ENCODE measurements at regions not wholly inside any gene's neighbourhood (a gene's known extent, or its start where the extent isn't known, plus 50 kb on each side); places are given as distances from the start of the nearest gene placed in this dataset.

DNA sequence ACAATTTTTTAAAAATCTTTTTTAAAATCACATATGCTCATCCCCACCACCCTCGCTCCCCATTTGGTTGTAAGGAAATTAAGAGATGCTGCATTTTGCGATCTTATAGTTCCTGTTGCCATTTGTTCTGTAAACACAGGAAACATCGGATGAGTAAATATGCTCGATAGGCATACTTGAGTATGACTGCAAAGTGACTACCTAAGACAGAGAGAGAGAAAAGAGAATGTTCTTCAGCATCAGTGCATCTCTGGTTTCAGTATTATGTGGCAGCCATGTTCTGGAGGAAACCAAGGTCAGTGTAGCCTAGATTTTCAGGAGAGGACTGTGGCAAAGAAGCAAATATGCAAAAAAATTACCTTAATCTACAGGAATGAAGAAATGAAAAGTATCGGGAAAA lies 265.5 kb upstream of the FMN2 start:
- Mint-ChIP-seq H3K4me1 (ENCODE audit: low read depth) (no peaks in the 10 kb centered on the region), H3K27me3 (ENCODE audit: low read depth) (no peaks in the 10 kb centered on the region), H3K4me3 (no peak overlapping the region), H3K9me3 (no peaks in the 10 kb centered on the region), H3K36me3 (ENCODE audit: low read depth) (no peaks in the 10 kb centered on the region), H3K27ac (no peak overlapping the region)

DNA sequence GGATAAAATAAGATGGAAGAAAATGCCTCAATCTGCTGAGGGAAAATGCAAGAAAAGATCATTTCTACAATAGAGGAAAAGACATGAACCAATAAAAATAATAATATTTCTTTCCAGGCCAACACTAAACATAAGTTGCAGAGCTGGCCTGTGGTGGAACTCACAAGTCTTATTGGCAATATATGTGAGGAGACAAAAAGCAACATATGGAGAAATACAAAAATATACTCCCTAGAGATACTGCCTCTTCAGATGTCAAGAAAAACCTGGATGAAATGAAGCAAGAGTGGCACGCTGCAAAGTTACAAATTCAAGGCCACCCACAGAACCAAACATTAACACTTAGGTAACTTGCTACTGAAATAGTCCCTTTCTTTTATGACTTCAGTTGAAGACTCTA lies 264.9 kb upstream of the FMN2 start:
- Mint-ChIP-seq H3K27me3 (ENCODE audit: low read depth) (no peaks in the 10 kb centered on the region), H3K36me3 (ENCODE audit: low read depth) (no peaks in the 10 kb centered on the region), H3K4me3 (no peak overlapping the region), H3K9me3 (no peaks in the 10 kb centered on the region), H3K4me1 (ENCODE audit: low read depth) (no peaks in the 10 kb centered on the region), H3K27ac (no peak overlapping the region)

DNA sequence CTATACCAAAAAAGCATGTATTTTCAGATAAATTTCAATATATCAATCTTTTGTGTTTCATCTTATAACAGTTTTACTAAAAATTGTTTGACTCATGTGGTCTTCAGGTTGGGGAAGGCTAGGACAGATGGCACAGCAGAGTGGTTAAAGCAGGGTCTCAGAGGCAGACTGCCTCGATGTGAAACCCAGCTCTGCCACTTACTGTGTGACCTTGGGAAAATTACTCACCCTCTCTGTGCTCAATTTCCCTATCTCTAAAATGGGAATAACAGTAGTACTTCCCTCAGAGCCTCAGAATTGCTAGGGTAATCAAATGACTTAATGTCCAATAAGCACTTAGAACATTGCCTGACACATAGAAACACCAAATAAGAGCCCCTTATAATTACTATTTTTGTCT lies 262.1 kb upstream of the FMN2 start:
- Mint-ChIP-seq H3K27ac (no peak overlapping the region), H3K4me3 (no peak overlapping the region), H3K27me3 (ENCODE audit: low read depth) (no peaks in the 10 kb centered on the region), H3K36me3 (ENCODE audit: low read depth) (no peaks in the 10 kb centered on the region), H3K4me1 (ENCODE audit: low read depth) (no peaks in the 10 kb centered on the region), H3K9me3 (no peaks in the 10 kb centered on the region)

DNA sequence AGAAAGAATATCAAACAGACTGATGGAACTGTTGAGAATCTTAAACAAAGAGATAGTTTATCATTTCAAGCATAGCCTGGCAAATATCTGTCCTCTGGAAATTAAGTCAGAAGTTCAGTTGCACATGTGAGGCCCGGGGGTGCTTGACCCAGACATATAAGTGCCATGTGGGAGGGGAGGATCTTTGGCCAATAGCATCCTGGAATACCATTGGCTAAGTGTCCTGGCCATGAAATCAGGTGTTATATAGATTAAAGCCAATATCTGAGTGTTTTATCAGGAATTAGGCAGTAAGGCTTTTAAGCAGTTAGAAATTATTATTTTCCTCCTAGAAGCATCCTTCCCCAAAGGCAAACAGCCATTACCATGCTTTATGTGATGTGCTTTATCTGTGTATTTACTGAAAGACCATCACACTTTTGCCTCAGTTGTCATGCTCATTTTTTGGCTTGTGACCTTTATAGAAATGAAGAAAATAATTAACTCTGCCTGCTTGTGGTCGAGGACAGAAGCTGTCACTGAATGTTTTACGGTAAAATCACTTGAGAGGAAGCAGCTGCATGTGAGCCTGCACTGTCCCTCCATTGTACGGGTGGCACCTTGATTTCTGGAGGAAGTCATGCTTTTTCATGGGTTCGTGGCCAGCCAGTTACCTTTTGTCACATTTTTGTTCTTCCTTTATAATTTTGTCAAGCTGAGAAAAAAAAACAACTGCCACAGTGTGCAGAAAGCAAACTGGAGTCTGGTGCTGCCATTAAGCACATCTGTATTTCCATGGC lies 259.9 kb upstream of the FMN2 start:
- no peaks in the 10 kb centered on the region for H3K36me3 Mint-ChIP-seq (ENCODE audit: low read depth)
- no peaks in the 10 kb centered on the region for H3K4me1 Mint-ChIP-seq (ENCODE audit: low read depth)
- H3K27me3 Mint-ChIP-seq (ENCODE audit: low read depth), result no peaks in the 10 kb centered on the region
- no peaks in the 10 kb centered on the region for H3K9me3 Mint-ChIP-seq
- no peak overlapping the region for H3K4me3 Mint-ChIP-seq
- no peak overlapping the region for H3K27ac Mint-ChIP-seq

DNA sequence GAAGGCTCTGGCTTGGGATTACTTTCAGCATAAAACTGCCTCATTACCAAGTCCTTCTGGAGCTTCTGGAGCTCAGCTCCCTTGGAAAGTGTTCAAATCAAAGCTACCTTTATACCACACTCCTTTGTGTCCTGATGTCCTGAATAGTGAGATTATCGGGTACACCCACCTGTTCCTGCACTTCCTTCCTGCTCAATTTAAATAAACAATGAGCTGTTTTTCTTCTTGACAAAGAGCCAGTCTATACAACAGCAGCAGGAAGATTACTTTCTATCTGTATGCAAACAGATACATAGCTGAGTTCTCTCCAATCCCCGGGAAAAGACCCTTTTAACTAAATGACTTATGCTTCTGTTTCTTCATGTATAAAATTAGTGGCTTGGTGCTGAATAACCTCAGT lies 258.0 kb upstream of the FMN2 start:
- Mint-ChIP-seq H3K4me1 (ENCODE audit: low read depth) (no peaks in the 10 kb centered on the region), H3K27me3 (ENCODE audit: low read depth) (no peaks in the 10 kb centered on the region), H3K27ac (no peak overlapping the region), H3K9me3 (no peaks in the 10 kb centered on the region), H3K36me3 (ENCODE audit: low read depth) (no peaks in the 10 kb centered on the region), H3K4me3 (no peak overlapping the region)

DNA sequence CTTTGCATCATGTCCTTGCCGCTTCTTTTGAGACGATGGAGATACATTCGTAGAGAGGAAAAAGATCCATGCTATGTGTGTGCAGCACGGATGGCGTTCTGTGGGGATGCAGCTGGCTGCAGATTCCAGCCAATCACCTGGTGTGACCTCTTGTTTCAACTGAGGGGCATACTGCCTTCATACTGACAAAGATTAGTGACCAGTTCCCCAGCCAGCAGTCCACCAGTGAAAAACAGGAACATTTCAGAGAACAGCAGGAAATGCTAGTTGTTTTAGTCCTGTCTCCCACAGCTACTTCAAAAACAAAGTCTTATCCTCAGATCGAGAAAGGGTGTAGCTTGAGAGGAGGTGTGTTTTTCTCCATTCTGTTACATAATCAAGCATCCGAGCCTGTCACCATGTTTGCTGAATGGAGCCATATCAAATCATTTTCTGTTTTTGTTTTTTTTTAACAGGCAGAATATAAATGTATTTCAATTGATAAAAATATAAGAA lies 255.7 kb upstream of the FMN2 start:
- H3K4me1 Mint-ChIP-seq (ENCODE audit: low read depth), result no peaks in the 10 kb centered on the region
- H3K27ac Mint-ChIP-seq, result no peak overlapping the region
- H3K36me3 Mint-ChIP-seq (ENCODE audit: low read depth), result no peaks in the 10 kb centered on the region
- no peaks in the 10 kb centered on the region for H3K9me3 Mint-ChIP-seq
- H3K4me3 Mint-ChIP-seq, result no peak overlapping the region
- H3K27me3 Mint-ChIP-seq (ENCODE audit: low read depth), result no peaks in the 10 kb centered on the region

DNA sequence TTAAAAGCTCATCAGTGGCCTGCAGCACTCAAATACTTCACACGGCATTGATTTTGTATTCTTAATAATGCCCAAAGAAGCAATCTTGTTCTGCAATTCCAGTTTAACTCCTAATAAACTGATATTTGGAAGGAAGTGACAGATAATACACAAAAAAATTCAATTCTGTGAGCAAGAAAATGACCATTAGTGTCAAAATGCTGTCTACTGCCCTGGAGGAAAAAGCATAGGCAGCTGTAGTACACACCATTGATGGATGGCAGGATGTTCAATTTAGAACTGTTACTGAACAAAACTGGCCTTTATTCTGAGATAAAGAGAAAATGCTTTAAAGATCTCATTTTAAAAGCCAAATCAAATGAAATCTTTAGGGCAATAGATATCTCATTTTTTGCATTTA lies 251.3 kb upstream of the FMN2 start:
- H3K36me3 Mint-ChIP-seq (ENCODE audit: low read depth), result no peaks in the 10 kb centered on the region
- H3K27ac Mint-ChIP-seq, result no peak overlapping the region
- no peaks in the 10 kb centered on the region for H3K4me1 Mint-ChIP-seq (ENCODE audit: low read depth)
- no peaks in the 10 kb centered on the region for H3K27me3 Mint-ChIP-seq (ENCODE audit: low read depth)
- H3K4me3 Mint-ChIP-seq, result no peak overlapping the region
- H3K9me3 Mint-ChIP-seq, result no peaks in the 10 kb centered on the region

DNA sequence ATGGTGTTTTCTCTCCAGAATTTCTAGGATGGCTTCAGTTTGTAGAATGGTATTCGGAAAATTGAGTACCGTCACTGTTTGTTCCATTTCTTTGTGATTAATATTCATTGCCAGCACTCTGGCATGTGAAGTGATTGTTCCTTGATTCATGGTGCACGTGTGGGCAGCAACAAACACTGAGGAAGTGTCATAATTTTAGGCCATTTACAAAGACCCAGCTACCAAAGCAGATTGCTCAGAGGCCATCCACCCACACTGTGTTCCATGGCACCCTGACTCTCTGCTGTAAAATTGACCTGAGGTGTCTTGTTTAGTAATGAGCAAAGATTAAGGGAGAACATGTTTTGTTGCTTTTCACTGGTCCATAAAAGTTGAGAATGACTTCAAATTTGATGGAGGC lies 250.9 kb upstream of the FMN2 start:
- H3K36me3 Mint-ChIP-seq (ENCODE audit: low read depth), result no peaks in the 10 kb centered on the region
- no peaks in the 10 kb centered on the region for H3K9me3 Mint-ChIP-seq
- H3K4me1 Mint-ChIP-seq (ENCODE audit: low read depth), result no peaks in the 10 kb centered on the region
- H3K4me3 Mint-ChIP-seq, result no peak overlapping the region
- H3K27me3 Mint-ChIP-seq (ENCODE audit: low read depth), result no peaks in the 10 kb centered on the region
- no peak overlapping the region for H3K27ac Mint-ChIP-seq

DNA sequence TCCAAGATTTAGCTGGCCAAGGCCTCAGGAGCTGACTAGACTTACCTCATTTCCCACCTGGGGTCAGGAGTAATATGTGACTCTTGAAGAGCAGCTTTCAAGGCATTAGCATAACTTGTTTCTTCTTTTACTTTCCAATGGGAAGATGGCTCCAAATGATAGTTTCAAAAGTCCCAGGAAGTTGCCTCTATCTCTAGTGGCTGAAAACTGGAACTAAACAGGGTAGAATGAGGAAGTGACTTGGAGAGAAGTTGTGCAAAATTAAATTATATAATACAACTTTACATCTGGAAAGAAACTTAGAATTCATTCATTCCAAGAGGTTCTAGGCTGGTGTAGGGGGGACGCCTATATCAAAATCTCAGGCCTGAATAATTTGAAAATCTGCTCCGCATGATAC lies 250.1 kb upstream of the FMN2 start:
- no peak overlapping the region for H3K4me3 Mint-ChIP-seq
- H3K36me3 Mint-ChIP-seq (ENCODE audit: low read depth), result no peaks in the 10 kb centered on the region
- H3K27ac Mint-ChIP-seq, result no peak overlapping the region
- no peaks in the 10 kb centered on the region for H3K27me3 Mint-ChIP-seq (ENCODE audit: low read depth)
- no peaks in the 10 kb centered on the region for H3K9me3 Mint-ChIP-seq
- no peaks in the 10 kb centered on the region for H3K4me1 Mint-ChIP-seq (ENCODE audit: low read depth)

DNA sequence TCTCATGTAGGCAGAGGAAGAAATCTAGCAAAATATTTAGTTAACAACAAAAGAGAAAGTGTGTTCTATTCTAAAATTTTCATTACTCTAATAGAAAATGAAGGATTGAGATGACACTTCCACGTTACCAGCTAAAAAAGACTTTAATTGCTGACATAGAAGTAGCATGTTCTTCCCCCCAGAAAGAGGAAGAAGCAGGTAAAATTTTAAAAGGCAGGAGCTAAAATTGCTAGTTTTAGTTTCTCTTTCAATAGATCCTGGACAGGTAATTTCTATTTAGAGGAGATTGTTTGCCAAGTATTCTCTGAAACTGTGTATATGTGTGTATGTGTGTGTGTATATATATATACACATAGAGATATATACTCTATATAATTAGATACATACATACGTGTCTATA lies 248.1 kb upstream of the FMN2 start:
- Mint-ChIP-seq H3K27me3 (ENCODE audit: low read depth) (no peaks in the 10 kb centered on the region), H3K27ac (no peak overlapping the region), H3K4me3 (no peak overlapping the region), H3K36me3 (ENCODE audit: low read depth) (no peaks in the 10 kb centered on the region), H3K9me3 (no peaks in the 10 kb centered on the region), H3K4me1 (ENCODE audit: low read depth) (no peaks in the 10 kb centered on the region)

DNA sequence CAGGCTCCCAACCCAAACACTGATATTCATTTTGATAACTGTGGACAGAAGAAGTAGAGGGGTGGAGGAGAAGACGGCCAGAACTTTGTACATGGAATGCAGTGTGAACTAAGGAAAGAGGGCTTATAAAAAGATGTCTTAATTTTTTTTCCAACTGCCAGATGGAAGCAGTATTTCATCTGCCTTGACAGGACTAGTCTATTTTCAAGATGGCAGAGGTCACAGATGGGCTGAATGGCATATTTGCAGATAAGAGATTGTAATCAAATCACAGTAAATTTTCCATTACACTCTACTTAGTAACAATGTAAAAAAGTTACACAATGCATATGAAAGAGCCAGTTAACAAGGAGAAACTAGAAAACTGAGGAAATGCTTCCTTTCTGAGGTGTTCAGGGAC lies 246.8 kb upstream of the FMN2 start:
- H3K4me3 Mint-ChIP-seq, result no peak overlapping the region
- H3K36me3 Mint-ChIP-seq (ENCODE audit: low read depth), result no peaks in the 10 kb centered on the region
- no peak overlapping the region for H3K27ac Mint-ChIP-seq
- no peaks in the 10 kb centered on the region for H3K27me3 Mint-ChIP-seq (ENCODE audit: low read depth)
- no peaks in the 10 kb centered on the region for H3K9me3 Mint-ChIP-seq
- H3K4me1 Mint-ChIP-seq (ENCODE audit: low read depth), result no peaks in the 10 kb centered on the region

DNA sequence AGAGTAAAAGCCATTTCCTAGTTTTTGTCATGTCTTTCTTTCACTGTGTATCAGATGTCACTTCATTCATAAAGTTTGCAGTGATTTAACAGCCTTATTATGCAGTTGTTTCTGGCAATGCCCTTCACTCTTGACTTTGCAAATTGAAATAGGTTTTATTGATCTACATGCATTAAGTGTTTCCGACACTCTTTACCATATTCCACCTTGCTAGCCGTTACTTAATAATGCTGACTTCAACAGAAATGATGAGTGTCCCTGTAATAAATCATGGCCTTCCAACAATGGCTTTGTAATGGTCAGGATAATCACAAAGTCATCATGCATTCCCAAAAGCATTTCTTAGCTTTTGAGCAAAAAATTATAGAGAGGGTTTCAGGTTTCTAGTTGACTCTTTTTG lies 236.8 kb upstream of the FMN2 start:
- Mint-ChIP-seq H3K4me1 (ENCODE audit: low read depth) (no peaks in the 10 kb centered on the region), H3K36me3 (ENCODE audit: low read depth) (no peaks in the 10 kb centered on the region), H3K9me3 (peaks cover 3% of the 10 kb centered on the region), H3K27ac (no peak overlapping the region), H3K27me3 (ENCODE audit: low read depth) (no peaks in the 10 kb centered on the region), H3K4me3 (no peak overlapping the region)

DNA sequence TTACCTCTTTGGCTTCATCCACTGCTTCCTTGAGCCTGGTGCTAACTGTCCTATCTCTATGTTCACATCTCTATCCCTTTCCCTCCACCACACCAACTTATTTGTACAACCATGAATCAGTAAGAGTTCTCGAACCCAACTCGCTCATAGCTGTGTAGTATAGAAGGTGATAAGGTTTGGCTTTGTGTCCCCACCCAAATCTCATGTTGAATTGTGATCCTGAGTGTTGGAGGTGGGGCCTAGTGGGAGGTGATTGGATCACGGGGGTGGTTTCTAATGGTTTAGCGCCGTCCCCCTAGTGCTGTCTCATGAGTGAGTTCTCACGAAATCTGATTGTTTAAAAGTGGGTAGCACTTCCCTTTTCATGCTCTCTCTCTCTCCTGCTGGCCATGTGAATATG lies 235.6 kb upstream of the FMN2 start:
- H3K27me3 Mint-ChIP-seq (ENCODE audit: low read depth), result no peaks in the 10 kb centered on the region

DNA sequence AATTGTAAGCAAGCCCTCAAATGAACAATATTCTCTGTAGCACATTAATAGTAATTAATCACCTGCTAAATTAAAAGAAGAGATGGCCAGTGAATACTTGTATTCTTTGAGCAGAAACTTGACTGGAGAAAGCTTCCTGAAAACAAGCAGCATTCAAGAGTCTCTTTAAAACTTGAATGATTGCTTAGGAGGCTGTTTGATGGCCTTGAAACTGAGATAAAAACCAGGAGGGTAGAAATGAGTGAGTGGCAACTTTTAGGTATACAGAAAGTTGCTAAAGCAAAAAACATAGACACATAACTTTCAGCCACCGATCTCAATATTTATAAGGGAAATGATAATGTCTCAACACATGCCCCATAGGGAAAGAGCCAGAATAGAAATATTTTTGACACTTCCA lies 234.8 kb upstream of the FMN2 start:
- no peak overlapping the region for H3K27ac Mint-ChIP-seq
- H3K36me3 Mint-ChIP-seq (ENCODE audit: low read depth), result no peaks in the 10 kb centered on the region
- no peaks in the 10 kb centered on the region for H3K4me1 Mint-ChIP-seq (ENCODE audit: low read depth)
- H3K9me3 Mint-ChIP-seq, result peaks cover 3% of the 10 kb centered on the region
- H3K4me3 Mint-ChIP-seq, result no peak overlapping the region
- H3K27me3 Mint-ChIP-seq (ENCODE audit: low read depth), result no peaks in the 10 kb centered on the region

More for the DNA sequence above, 235.6 kb upstream of the FMN2 start:
- H3K9me3 Mint-ChIP-seq, result peaks cover 3% of the 10 kb centered on the region
- H3K27ac Mint-ChIP-seq, result no peak overlapping the region
- no peaks in the 10 kb centered on the region for H3K4me1 Mint-ChIP-seq (ENCODE audit: low read depth)
- H3K4me3 Mint-ChIP-seq, result no peak overlapping the region
- no peaks in the 10 kb centered on the region for H3K36me3 Mint-ChIP-seq (ENCODE audit: low read depth)

DNA sequence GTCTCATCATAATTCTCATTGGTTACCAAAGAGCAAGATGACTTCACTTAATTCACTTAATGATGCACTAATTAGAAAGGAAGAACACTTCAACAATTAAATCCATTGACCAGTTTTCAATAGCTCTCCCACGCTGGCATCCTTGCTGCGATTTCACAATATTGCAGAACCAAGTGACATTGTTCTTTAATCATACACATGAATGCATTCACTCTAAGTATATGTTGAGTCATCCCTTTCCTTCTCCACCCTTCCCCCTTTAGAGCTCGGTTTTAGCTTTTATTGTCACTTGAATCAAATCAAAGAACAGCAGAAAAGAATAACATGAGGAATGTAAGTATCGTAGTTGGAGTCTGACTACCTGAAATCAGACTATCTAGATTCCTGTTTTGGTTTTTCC lies 233.6 kb upstream of the FMN2 start:
- H3K4me3 Mint-ChIP-seq, result no peak overlapping the region
- no peaks in the 10 kb centered on the region for H3K27me3 Mint-ChIP-seq (ENCODE audit: low read depth)
- no peaks in the 10 kb centered on the region for H3K36me3 Mint-ChIP-seq (ENCODE audit: low read depth)
- H3K27ac Mint-ChIP-seq, result no peak overlapping the region
- no peaks in the 10 kb centered on the region for H3K4me1 Mint-ChIP-seq (ENCODE audit: low read depth)
- H3K9me3 Mint-ChIP-seq, result peaks cover 3% of the 10 kb centered on the region

DNA sequence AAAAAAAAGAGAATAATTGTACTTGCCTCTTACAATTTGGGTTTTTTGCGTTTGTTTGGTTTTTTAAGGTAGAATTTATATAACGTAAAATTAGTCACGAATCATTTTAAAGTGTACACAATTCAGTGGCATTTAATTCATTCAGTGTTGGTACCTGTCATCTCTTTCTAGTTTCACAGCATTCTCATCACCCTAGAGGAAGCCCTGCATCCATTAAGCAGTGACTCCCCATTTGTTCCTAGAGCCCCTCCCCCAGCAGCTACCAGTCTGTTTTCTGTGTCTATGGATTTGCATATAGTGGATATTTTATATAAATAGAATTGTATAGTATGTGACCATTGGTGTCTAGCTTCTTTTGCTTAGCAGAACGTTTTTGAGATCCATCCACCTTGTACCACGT lies 233.2 kb upstream of the FMN2 start:
- no peaks in the 10 kb centered on the region for H3K27me3 Mint-ChIP-seq (ENCODE audit: low read depth)
- H3K4me1 Mint-ChIP-seq (ENCODE audit: low read depth), result no peaks in the 10 kb centered on the region
- no peak overlapping the region for H3K27ac Mint-ChIP-seq
- peaks cover 3% of the 10 kb centered on the region for H3K9me3 Mint-ChIP-seq
- no peaks in the 10 kb centered on the region for H3K36me3 Mint-ChIP-seq (ENCODE audit: low read depth)
- no peak overlapping the region for H3K4me3 Mint-ChIP-seq

Measured in T-helper 1 cell treated with Interleukin-12 subunit alpha and Interleukin-12 subunit beta and Interleukin-4 antibody, amounts not matched to agents 30 μg/mL and 1 μg/mL, for 36 hours (primary cell).